ENCODE measurements at regions not wholly inside any gene's neighbourhood (a gene's known extent, or its start where the extent isn't known, plus 50 kb on each side); places are given as distances from the start of the nearest gene placed in this dataset.

DNA sequence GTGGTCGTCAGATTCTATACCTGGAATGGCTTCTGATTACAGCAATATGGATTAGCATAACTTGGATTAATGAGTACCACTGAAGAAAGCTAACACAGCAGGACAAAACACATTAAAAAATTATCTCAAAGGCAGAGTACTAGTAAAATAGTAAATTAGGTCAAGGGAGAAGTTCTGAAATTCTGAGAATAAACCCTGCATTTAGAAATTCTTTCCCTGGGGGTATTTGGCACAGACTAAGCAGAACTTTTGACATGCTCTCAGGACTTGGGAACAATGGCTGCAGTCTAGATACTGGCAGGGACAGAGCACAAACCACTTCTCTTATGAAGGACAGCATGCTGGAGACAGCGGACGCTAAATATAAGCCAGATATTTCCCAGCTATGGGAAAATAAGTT is 85.6 kb upstream of the GRIA4 start:
- 42% methylated on average over 3 of the region's 3 CpGs for WGBS (ENCODE audit: insufficient coverage, insufficient replicate concordance, low lambda C conversion rate, missing lambda C conversion rate)
- no peak overlapping the region for H3K27ac ChIP-seq (ENCODE audit: control insufficient read depth, insufficient read depth)
- ATAC-seq: no peak

More for the DNA sequence above, 85.6 kb upstream of the GRIA4 start:
- Histone ChIP-seq H3K4me1 (ENCODE audit: control insufficient read depth, insufficient read depth, low read length) (no peaks in the 10 kb centered on the region), H3K4me3 (no peak overlapping the region), H2AFZ (ENCODE audit: control insufficient read depth, low read depth, low read length) (no peak overlapping the region), H4K20me1 (ENCODE audit: control insufficient read depth, insufficient read depth) (no peaks in the 10 kb centered on the region), H3K4me2 (ENCODE audit: control insufficient read depth, insufficient read depth) (no peak overlapping the region), H3K9ac (ENCODE audit: control insufficient read depth, insufficient read depth, low read length) (no peak overlapping the region), H3K79me2 (ENCODE audit: control insufficient read depth, insufficient read depth, low read length) (no peaks in the 10 kb centered on the region), H3K36me3 (ENCODE audit: control insufficient read depth in 2 of 2, insufficient read depth in 2 of 2, low read length in 1 of 2) (no peaks in the 10 kb centered on the region), H3K9me3 (replicated peaks; ENCODE audit: control insufficient read depth, insufficient read depth, low read length) (no peaks in the 10 kb centered on the region), H3K27me3 (replicated peaks in 1 of 2; ENCODE audit: control insufficient read depth in 2 of 2, insufficient read depth in 2 of 2, low read length in 1 of 2) (no peaks in the 10 kb centered on the region)
- ChIA-PET POLR2A (no interaction called here), SMC1A (ENCODE audit: uncharacterized antibody, unreplicated experiment) (interaction anchor here (1.2 kb wide), 1 partner anchor 97 kb away, joined by 3 read pairs; no protein-coding TSS in a partner anchor), RAD21 (ENCODE audit: unreplicated experiment) (interaction anchor here (0.6 kb wide), 1 partner anchor 548 kb away, joined by 4 read pairs; no protein-coding TSS in a partner anchor), CTCF (no interaction called here)
- FAIRE-seq (no peak), DNase-seq (ENCODE audit: low read depth, low spot score) (no peak)
- no TSS peak for BruUV-seq (replicated peaks)
- TF ChIP-seq CBFB (IDR thresholded peaks at IDR 0.05; ENCODE audit: low read depth): no peak
- TF ChIP-seq CHD2 (IDR thresholded peaks at IDR 0.05; ENCODE audit: borderline replicate concordance, low read depth, low read length): no peak
- TF ChIP-seq, protein P1, sequence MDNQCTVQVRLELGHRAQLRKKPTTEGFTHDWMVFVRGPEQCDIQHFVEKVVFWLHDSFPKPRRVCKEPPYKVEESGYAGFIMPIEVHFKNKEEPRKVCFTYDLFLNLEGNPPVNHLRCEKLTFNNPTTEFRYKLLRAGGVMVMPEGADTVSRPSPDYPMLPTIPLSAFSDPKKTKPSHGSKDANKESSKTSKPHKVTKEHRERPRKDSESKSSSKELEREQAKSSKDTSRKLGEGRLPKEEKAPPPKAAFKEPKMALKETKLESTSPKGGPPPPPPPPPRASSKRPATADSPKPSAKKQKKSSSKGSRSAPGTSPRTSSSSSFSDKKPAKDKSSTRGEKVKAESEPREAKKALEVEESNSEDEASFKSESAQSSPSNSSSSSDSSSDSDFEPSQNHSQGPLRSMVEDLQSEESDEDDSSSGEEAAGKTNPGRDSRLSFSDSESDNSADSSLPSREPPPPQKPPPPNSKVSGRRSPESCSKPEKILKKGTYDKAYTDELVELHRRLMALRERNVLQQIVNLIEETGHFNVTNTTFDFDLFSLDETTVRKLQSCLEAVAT (IDR thresholded peaks at IDR 0.05): no peak
- TF ChIP-seq SIN3A (IDR thresholded peaks at IDR 0.05; ENCODE audit: low read depth, low read length): no peak
- no peak for TF ChIP-seq KAT2A (conservative IDR thresholded peaks at IDR 0.05; ENCODE audit: control insufficient read depth, low read depth, low read length)
- no peak for TF ChIP-seq EP300 (IDR thresholded peaks at IDR 0.05; ENCODE audit: borderline replicate concordance in 1 of 2, control insufficient read depth in 1 of 2, low read depth in 2 of 2, low read length in 2 of 2)
- no peak for TF ChIP-seq POLR2AphosphoS2 (IDR thresholded peaks at IDR 0.05; ENCODE audit: low read depth, low read length)
- TF ChIP-seq, protein P2, sequence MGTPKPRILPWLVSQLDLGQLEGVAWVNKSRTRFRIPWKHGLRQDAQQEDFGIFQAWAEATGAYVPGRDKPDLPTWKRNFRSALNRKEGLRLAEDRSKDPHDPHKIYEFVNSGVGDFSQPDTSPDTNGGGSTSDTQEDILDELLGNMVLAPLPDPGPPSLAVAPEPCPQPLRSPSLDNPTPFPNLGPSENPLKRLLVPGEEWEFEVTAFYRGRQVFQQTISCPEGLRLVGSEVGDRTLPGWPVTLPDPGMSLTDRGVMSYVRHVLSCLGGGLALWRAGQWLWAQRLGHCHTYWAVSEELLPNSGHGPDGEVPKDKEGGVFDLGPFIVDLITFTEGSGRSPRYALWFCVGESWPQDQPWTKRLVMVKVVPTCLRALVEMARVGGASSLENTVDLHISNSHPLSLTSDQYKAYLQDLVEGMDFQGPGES (IDR thresholded peaks at IDR 0.05): no peak
- no peak for TF ChIP-seq NFXL1 (IDR thresholded peaks at IDR 0.05; ENCODE audit: borderline replicate concordance)
- no peak for TF ChIP-seq SUPT20H (IDR thresholded peaks at IDR 0.05; ENCODE audit: borderline replicate concordance, control insufficient read depth, low read depth, low read length)
- no peak for TF ChIP-seq ESRRA (IDR thresholded peaks at IDR 0.05; ENCODE audit: low read length)
- TF ChIP-seq, protein P3, sequence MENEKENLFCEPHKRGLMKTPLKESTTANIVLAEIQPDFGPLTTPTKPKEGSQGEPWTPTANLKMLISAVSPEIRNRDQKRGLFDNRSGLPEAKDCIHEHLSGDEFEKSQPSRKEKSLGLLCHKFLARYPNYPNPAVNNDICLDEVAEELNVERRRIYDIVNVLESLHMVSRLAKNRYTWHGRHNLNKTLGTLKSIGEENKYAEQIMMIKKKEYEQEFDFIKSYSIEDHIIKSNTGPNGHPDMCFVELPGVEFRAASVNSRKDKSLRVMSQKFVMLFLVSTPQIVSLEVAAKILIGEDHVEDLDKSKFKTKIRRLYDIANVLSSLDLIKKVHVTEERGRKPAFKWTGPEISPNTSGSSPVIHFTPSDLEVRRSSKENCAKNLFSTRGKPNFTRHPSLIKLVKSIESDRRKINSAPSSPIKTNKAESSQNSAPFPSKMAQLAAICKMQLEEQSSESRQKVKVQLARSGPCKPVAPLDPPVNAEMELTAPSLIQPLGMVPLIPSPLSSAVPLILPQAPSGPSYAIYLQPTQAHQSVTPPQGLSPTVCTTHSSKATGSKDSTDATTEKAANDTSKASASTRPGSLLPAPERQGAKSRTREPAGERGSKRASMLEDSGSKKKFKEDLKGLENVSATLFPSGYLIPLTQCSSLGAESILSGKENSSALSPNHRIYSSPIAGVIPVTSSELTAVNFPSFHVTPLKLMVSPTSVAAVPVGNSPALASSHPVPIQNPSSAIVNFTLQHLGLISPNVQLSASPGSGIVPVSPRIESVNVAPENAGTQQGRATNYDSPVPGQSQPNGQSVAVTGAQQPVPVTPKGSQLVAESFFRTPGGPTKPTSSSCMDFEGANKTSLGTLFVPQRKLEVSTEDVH (IDR thresholded peaks at IDR 0.05; ENCODE audit: low read depth, partially characterized antibody): no peak
- no peak for TF ChIP-seq TAF1 (IDR thresholded peaks at IDR 0.05; ENCODE audit: borderline replicate concordance, low read depth, low read length)
- no peak for TF ChIP-seq ZNF274 (IDR thresholded peaks at IDR 0.05; ENCODE audit: insufficient read depth, insufficient read length)
- TF ChIP-seq TCF7 (IDR thresholded peaks at IDR 0.05; ENCODE audit: borderline replicate concordance): no peak
- TF ChIP-seq HDGF (IDR thresholded peaks at IDR 0.05): no peak
- no peak for TF ChIP-seq TBL1XR1 (IDR thresholded peaks at IDR 0.05; ENCODE audit: low read depth, low read length)
- no peak for TF ChIP-seq MTA3 (IDR thresholded peaks at IDR 0.05; ENCODE audit: borderline replicate concordance, low read length)
- intact Hi-C loops (cut with micrococcal nuclease; ENCODE audit: unreplicated experiment) (no loop called here), in situ Hi-C loops (cut with MboI) (no loop called here)

Data from GM12878 (cell line).